Liver (tissue), 8 donors: ENCODE measurements at regions not wholly inside any gene's neighbourhood (a gene's known extent, or its start where the extent isn't known, plus 50 kb on each side); places are given as distances from the start of the nearest gene placed in this dataset.

ENCODE experiments used
- DNase-seq: peaks from one replicate; pipeline ENCODE4 v3.0.0-alpha.2; 2017; ENCODE audit warnings: low spot score
- H3K27ac ChIP-seq, 2 donors: one replicate each; pipeline ENCODE4 v1.7.0; 2013; ENCODE audit warnings: inconsistent platforms in 2 of 2, low read length in 2 of 2, control low read depth in 1 of 2, low read depth in 1 of 2, mild to moderate bottlenecking in 1 of 2
- H3K27me3 ChIP-seq, 4 donors: one replicate each; pipeline versions ENCODE4 v1.6.1 to v1.7.0; 2013; ENCODE audit warnings: low read length in 3 of 4, inconsistent platforms in 1 of 4, mild to moderate bottlenecking in 1 of 4, moderate library complexity in 1 of 4; ENCODE audit not compliant: control insufficient read depth in 4 of 4, insufficient read depth in 4 of 4
- H3K36me3 ChIP-seq, 4 donors: one replicate each; pipeline versions ENCODE4 v1.6.1 to v1.7.0; 2013; ENCODE audit warnings: low read length in 3 of 4, mild to moderate bottlenecking in 3 of 4, low read depth in 1 of 4, moderate library complexity in 1 of 4; ENCODE audit not compliant: control insufficient read depth in 4 of 4, insufficient read depth in 3 of 4
- H3K4me1 ChIP-seq, 4 donors: one replicate each; pipeline versions ENCODE4 v1.6.1 to v1.7.0; 2013; ENCODE audit warnings: low read length in 3 of 4, mild to moderate bottlenecking in 3 of 4, moderate library complexity in 1 of 4; ENCODE audit not compliant: control insufficient read depth in 4 of 4, insufficient read depth in 4 of 4
- H3K4me3 ChIP-seq, 3 donors: one replicate each; pipeline versions ENCODE4 v1.6.1 to v1.7.0; 2013; ENCODE audit warnings: low read length in 3 of 3, control low read depth in 1 of 3, low read depth in 1 of 3, mild to moderate bottlenecking in 1 of 3
- H3K9ac ChIP-seq, 2 donors: one replicate each; pipeline ENCODE4 v1.7.0; 2013; ENCODE audit warnings: low read length in 2 of 2, mild to moderate bottlenecking in 2 of 2, moderate library complexity in 2 of 2, control low read depth in 1 of 2, low read depth in 1 of 2
- H3K9me3 ChIP-seq, 4 donors: one replicate each; pipeline versions ENCODE4 v1.6.1 to v1.7.0; 2013; ENCODE audit warnings: low read length in 3 of 4; ENCODE audit not compliant: control insufficient read depth in 4 of 4
- CTCF ChIP-seq: fragments of 150-350 bp; IDR thresholded peaks from 2 replicates; pipeline ENCODE4 v1.5.1; 2017; ENCODE audit warnings: improper control_type of control experiment, low read depth, low read length; ENCODE audit not compliant: missing input control
- EGR1 ChIP-seq, 2 donors: IDR thresholded peaks; 2 replicates each; pipeline ENCODE4 v1.6.1; 2016 to 2018; ENCODE audit warnings: antibody characterized with exemption in 2 of 2, low read depth in 2 of 2
- GABPA ChIP-seq, 2 donors: IDR thresholded peaks in 1 of 2; conservative IDR thresholded peaks in 1 of 2; 2 replicates each; pipeline ENCODE4 v1.6.1; 2016; ENCODE audit warnings: antibody characterized with exemption in 2 of 2, mild to moderate bottlenecking in 1 of 2, moderate library complexity in 1 of 2
- HNF4A ChIP-seq, 2 donors: conservative IDR thresholded peaks; 2 replicates each; pipeline ENCODE4 v1.6.1; 2016; ENCODE audit warnings: antibody characterized with exemption in 2 of 2, mild to moderate bottlenecking in 2 of 2
- HNF4G ChIP-seq: IDR thresholded peaks from 2 replicates; pipeline ENCODE4 v1.6.1; 2016; ENCODE audit warnings: antibody characterized with exemption
- JUND ChIP-seq, 2 donors: IDR thresholded peaks; 2 replicates each; pipeline ENCODE4 v1.6.1; 2016; ENCODE audit warnings: antibody characterized with exemption in 2 of 2
- MAX ChIP-seq: IDR thresholded peaks from 2 replicates; pipeline ENCODE4 v1.6.1; 2016; ENCODE audit warnings: antibody characterized with exemption
- RAD21 ChIP-seq, 2 donors: IDR thresholded peaks; 2 replicates each; pipeline ENCODE4 v1.6.1; 2016; ENCODE audit warnings: antibody characterized with exemption in 2 of 2, mild to moderate bottlenecking in 2 of 2
- REST ChIP-seq: IDR thresholded peaks from 2 replicates; pipeline ENCODE4 v1.6.1; 2016; ENCODE audit warnings: antibody characterized with exemption, mild to moderate bottlenecking
- SP1 ChIP-seq: IDR thresholded peaks from 2 replicates; pipeline ENCODE4 v1.6.1; 2018; ENCODE audit warnings: antibody characterized with exemption, mild to moderate bottlenecking
- TAF1 ChIP-seq: conservative IDR thresholded peaks from 2 replicates; pipeline ENCODE4 v1.6.1; 2016; ENCODE audit warnings: antibody characterized with exemption, mild to moderate bottlenecking
- YY1 ChIP-seq: IDR thresholded peaks from 2 replicates; pipeline ENCODE4 v1.6.1; 2016; ENCODE audit warnings: antibody characterized with exemption, mild to moderate bottlenecking
- ZBTB33 ChIP-seq: IDR thresholded peaks from 2 replicates; pipeline ENCODE4 v1.6.1; 2016; ENCODE audit warnings: antibody characterized with exemption
- WGBS: extraction: QIAGEN DNeasy Blood & Tissue Kit; methylation state at CpG from one replicate; pipeline ENCODE4 v1.1.7; 2013; 5-methylcytosine and 5-hydroxymethylcytosine counted together
- donor health status: healthy.
- donor health status: healthy.
- donor health status: healthy.
- donor health status: healthy.
- donor health status: healthy.

GRCh38 chr1:115222616-115223402, 115.2 kb downstream of the NGF start:
- no peaks in the 10 kb centered on the region for H3K4me1 ChIP-seq
- H3K27ac ChIP-seq: no peak overlapping the region
- TF ChIP-seq SP1: no peak
- no peak for TF ChIP-seq MAX
- TF ChIP-seq RAD21 (IDR thresholded peaks at IDR 0.05): no peak
- TF ChIP-seq REST: no peak
- TF ChIP-seq CTCF: no peak
- no peak overlapping the region for H3K9ac ChIP-seq
- H3K9me3 ChIP-seq: no peaks in the 10 kb centered on the region
- 81% methylated on average over 3 of the region's 3 CpGs for WGBS
- no peaks in the 10 kb centered on the region for H3K36me3 ChIP-seq
- H3K27me3 ChIP-seq: no peaks in the 10 kb centered on the region
- no peak overlapping the region for H3K4me3 ChIP-seq
- no peak for DNase-seq

- H3K9ac ChIP-seq: no peak overlapping the region
- no peaks in the 10 kb centered on the region for H3K36me3 ChIP-seq
- H3K27ac ChIP-seq: no peak overlapping the region
- no peaks in the 10 kb centered on the region for H3K9me3 ChIP-seq
- TF ChIP-seq YY1 (no peak), HNF4G (no peak), ZBTB33 (no peak), REST (no peak), RAD21 (IDR thresholded peaks at IDR 0.05) (no peak), HNF4A (conservative IDR thresholded peaks at IDR 0.05) (no peak), JUND (IDR thresholded peaks at IDR 0.05) (no peak), TAF1 (no peak), CTCF (no peak), SP1 (no peak), EGR1 (IDR thresholded peaks at IDR 0.05; ENCODE audit: low read depth in 2 of 2) (no peak), GABPA (IDR thresholded peaks at IDR 0.05 in 1 of 2, conservative IDR thresholded peaks at IDR 0.05 in 1 of 2) (no peak)
- H3K27me3 ChIP-seq: no peaks in the 10 kb centered on the region
- WGBS: 77% methylated on average over 17 of the region's 17 CpGs
- no peaks in the 10 kb centered on the region for H3K4me1 ChIP-seq
- no peak overlapping the region for H3K4me3 ChIP-seq
- no peak for DNase-seq
Observed at GRCh38 chr1:115220340-115221270, 117.4 kb downstream of the NGF start.
